Kidney epithelial cell (primary cell): ENCODE measurements at regions not wholly inside any gene's neighbourhood (a gene's known extent, or its start where the extent isn't known, plus 50 kb on each side); places are given as distances from the start of the nearest gene placed in this dataset.
"Not testable (repeated sequence)": the region's sequence is repeated elsewhere in the genome, so short reads cannot be mapped to it uniquely, and the experiment has no call there.

Experiments
- DNase-seq: peaks from one replicate; pipeline ENCODE4 v3.0.0-alpha.2; 2010; ENCODE audit warnings: low read depth
- H3K27me3 ChIP-seq: 2 replicates; pipeline ENCODE4 v1.6.0; 2011; ENCODE audit warnings: low read length; ENCODE audit not compliant: control insufficient read depth, insufficient read depth
- H3K36me3 ChIP-seq: 2 replicates; pipeline ENCODE4 v1.5.1; 2011; ENCODE audit warnings: low read length; ENCODE audit not compliant: control insufficient read depth, insufficient read depth
- H3K4me3 ChIP-seq: 2 replicates; pipeline ENCODE4 v1.5.1; 2011; ENCODE audit warnings: low read depth, mild to moderate bottlenecking, control low read depth, low read length
- TF ChIP-seq, protein P1 (sequence below): IDR thresholded peaks from 2 replicates; pipeline ENCODE4 v1.5.1; 2011; ENCODE audit warnings: mild to moderate bottlenecking, moderate library complexity, low read length, control low read depth, inconsistent platforms; ENCODE audit not compliant: insufficient read depth, poor library complexity, severe bottlenecking

DNA sequence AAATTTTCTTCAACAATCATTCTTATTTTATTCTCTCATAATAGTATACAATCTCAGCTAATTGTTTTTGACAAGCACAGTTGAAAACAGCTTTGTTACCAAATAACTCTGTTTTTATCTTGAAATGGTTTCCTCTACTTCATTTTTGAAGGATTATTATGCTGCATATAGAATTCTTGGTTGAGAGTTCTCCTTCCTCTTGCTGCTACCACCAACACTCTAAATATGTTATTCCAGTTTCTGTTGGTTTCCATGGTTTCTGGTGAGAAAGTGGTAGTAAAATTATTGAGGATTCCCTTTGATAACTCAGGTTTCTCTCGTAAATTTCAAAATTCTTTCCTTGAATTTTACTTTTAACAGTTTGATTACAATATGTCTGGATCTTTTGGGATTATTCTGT is 1725.9 kb downstream of the PCDH9 start:
- TF ChIP-seq, protein P1, sequence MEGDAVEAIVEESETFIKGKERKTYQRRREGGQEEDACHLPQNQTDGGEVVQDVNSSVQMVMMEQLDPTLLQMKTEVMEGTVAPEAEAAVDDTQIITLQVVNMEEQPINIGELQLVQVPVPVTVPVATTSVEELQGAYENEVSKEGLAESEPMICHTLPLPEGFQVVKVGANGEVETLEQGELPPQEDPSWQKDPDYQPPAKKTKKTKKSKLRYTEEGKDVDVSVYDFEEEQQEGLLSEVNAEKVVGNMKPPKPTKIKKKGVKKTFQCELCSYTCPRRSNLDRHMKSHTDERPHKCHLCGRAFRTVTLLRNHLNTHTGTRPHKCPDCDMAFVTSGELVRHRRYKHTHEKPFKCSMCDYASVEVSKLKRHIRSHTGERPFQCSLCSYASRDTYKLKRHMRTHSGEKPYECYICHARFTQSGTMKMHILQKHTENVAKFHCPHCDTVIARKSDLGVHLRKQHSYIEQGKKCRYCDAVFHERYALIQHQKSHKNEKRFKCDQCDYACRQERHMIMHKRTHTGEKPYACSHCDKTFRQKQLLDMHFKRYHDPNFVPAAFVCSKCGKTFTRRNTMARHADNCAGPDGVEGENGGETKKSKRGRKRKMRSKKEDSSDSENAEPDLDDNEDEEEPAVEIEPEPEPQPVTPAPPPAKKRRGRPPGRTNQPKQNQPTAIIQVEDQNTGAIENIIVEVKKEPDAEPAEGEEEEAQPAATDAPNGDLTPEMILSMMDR: no peak
- H3K27me3 ChIP-seq: no peaks in the 10 kb centered on the region
- no peak for DNase-seq
- no peaks in the 10 kb centered on the region for H3K36me3 ChIP-seq
- H3K4me3 ChIP-seq: no peak overlapping the region

DNA sequence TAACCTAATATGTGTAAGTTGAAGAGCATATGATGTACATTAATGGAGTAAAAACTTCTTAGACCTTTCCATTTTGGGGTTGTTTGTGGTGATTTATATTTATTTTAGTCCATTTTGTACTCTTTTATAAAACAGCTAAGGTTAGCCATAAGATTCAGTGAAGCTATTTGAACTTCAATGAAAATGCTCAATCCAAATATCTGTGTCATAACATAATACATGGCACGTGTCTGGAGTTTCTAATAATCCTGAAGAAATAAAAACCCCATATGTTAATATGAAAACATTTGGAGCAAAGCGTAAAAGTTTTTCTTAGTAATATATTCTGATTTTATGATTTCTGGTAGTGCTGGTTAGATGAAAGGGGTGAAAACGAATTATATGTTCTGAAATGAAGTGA is 1729.7 kb downstream of the PCDH9 start:
- H3K36me3 ChIP-seq: no peaks in the 10 kb centered on the region
- H3K27me3 ChIP-seq: no peaks in the 10 kb centered on the region
- DNase-seq: no peak
- no peak overlapping the region for H3K4me3 ChIP-seq
- TF ChIP-seq, protein P1: no peak

DNA sequence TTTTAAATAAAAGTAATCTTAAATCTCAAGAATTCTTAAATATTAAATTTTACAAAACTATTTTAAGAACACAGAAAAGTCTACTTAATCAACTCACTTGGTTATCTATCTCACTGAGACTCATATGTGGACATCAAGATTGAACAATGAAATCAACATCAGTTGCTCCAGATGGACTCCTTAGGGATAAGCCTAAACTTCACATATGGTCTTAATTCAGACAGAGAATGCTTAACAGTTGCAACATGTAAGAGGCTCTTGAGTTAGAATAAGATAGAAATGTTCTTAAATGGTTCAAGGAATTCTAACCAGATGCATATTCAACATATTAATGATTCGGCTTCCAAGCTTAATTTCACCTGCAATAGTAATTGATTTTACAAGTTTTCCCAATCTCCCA is 1730.9 kb downstream of the PCDH9 start:
- Histone ChIP-seq H3K4me3 (no peak overlapping the region), H3K36me3 (no peaks in the 10 kb centered on the region), H3K27me3 (no peaks in the 10 kb centered on the region)
- TF ChIP-seq, protein P1: no peak
- no peak for DNase-seq

- H3K4me3 ChIP-seq: no peak overlapping the region
- H3K27me3 ChIP-seq: no peaks in the 10 kb centered on the region
- H3K36me3 ChIP-seq: no peaks in the 10 kb centered on the region
- DNase-seq: peak; percentile 56
- TF ChIP-seq, protein P1: no peak
Measured at GRCh38 chr13:65497265-65497664, 1732.9 kb downstream of the PCDH9 start.

DNA sequence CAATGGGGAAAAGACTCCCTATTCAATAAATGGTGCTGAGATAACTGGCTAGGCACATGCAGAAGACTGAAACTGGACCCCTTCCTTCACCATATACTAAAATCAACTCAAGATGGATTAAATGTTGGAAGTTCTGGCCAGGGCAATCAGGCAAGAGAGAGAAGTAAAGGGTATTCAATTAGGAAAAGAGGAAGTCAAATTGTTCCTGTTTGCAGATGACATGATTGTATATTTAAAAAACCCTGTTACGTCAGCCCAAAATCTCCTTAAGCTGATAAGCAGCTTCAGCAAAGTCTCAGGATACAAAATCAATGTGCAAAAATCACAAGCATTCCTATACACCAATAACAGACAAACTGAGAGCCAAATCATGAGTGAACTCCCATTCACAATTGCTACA is 1739.4 kb downstream of the PCDH9 start:
- DNase-seq, H3K4me3 ChIP-seq, H3K27me3 ChIP-seq: not testable (repeated sequence)

GRCh38 chr13:65488606-65489005 is 1741.5 kb downstream of the PCDH9 start:
- Histone ChIP-seq H3K4me3 (no peak overlapping the region), H3K27me3 (no peaks in the 10 kb centered on the region)
- TF ChIP-seq, protein P1: no peak

More for the DNA sequence above, 1739.4 kb downstream of the PCDH9 start:
- not testable (repeated sequence) for H3K36me3 ChIP-seq

GRCh38 chr13:65479692-65480091 is 1750.4 kb downstream of the PCDH9 start:
- Histone ChIP-seq H3K27me3 (no peaks in the 10 kb centered on the region), H3K36me3 (no peaks in the 10 kb centered on the region), H3K4me3 (no peak overlapping the region)
- TF ChIP-seq, protein P1: no peak
- no peak for DNase-seq

More at GRCh38 chr13:65488606-65489005, 1741.5 kb downstream of the PCDH9 start:
- DNase-seq: no peak
- H3K36me3 ChIP-seq: no peaks in the 10 kb centered on the region
